Activated T-helper 1 cell treated with anti-CD3 and anti-CD28 coated beads, Interleukin-12 subunit alpha, Interleukin-12 subunit beta, Interleukin-2, Interleukin-4 antibody, amounts not matched to agents 30 ng/mL and 10 ng/mL and 1 ng/mL, durations not matched to agents 14 hours and 24 hours and 36 hours (primary cell): ENCODE measurements at regions not wholly inside any gene's neighbourhood (a gene's known extent, or its start where the extent isn't known, plus 50 kb on each side); places are given as distances from the start of the nearest gene placed in this dataset.

ENCODE experiments used
- DNase-seq: peaks from one replicate; pipeline ENCODE4 v3.0.0; 2021; ENCODE audit warnings: low spot score
- H3K27ac Mint-ChIP-seq: one replicate; pipeline ENCODE4 v1.8.0; 2021; ENCODE audit warnings: mild to moderate bottlenecking, mixed read lengths
- H3K27me3 Mint-ChIP-seq: one replicate; pipeline ENCODE4 v1.8.0; 2022; ENCODE audit warnings: mild to moderate bottlenecking, moderate library complexity, mixed read lengths; ENCODE audit not compliant: insufficient read depth
- H3K36me3 Mint-ChIP-seq: one replicate; pipeline ENCODE4 v1.8.0; 2021; ENCODE audit warnings: low read depth, mixed read lengths
- H3K4me1 Mint-ChIP-seq: one replicate; pipeline ENCODE4 v1.8.0; 2021; ENCODE audit warnings: low read depth, mixed read lengths
- H3K4me3 Mint-ChIP-seq: one replicate; pipeline ENCODE4 v1.8.0; 2021; ENCODE audit warnings: mild to moderate bottlenecking, moderate library complexity, mixed read lengths
- H3K9me3 Mint-ChIP-seq: one replicate; pipeline ENCODE4 v1.8.0; 2021; ENCODE audit warnings: mixed read lengths
- intact Hi-C: fragments of 100-400 bp; cut with micrococcal nuclease; formaldehyde crosslinking; loops from one replicate; pipeline ENCODE4 v1.15.1; 2024

DNA sequence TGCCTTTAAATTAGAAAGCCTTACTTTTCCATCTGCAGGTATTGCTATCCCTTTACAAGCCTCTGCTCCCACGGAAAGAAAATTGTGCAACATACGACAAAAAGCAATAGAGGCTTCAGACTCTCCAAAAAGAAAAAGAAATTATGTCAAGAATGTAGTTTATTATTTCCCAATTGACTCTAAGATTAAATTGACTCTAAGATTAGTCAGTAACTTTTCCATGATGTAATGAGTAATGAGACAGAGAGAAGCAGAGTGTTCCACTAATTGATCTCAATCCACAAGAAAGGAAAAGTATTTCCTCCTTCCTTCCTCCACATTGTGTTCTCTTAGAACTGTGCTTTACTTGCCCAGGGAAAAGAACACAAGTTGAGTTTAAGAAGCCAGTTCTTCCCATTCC lies 345.7 kb upstream of the HS3ST1 start:
- Mint-ChIP-seq H3K27me3 (no peaks in the 10 kb centered on the region), H3K27ac (no peak overlapping the region), H3K9me3 (no peaks in the 10 kb centered on the region), H3K4me1 (no peaks in the 10 kb centered on the region), H3K36me3 (no peaks in the 10 kb centered on the region), H3K4me3 (no peak overlapping the region)
- DNase-seq = no peak
- intact Hi-C loops = no loop called here

DNA sequence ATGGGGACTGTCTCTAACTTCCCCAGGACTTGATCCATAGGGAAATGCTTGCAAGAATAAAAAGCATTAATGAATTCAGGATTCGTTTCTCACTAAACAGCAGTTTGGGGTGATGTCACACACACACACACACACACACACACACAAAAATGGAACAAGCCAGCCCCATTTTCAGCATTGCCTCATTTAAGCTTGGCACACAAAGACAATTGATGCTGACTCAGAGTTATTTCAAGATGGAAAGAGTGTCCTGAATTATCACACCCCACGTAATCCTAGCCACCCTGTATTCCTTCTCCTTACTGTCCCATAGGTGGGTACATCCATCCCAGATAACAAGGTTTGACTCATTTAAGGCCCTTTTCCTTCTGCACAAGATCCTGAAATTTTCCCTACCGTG lies 345.1 kb upstream of the HS3ST1 start:
- Mint-ChIP-seq H3K9me3 (no peaks in the 10 kb centered on the region), H3K27me3 (no peaks in the 10 kb centered on the region), H3K36me3 (no peaks in the 10 kb centered on the region), H3K27ac (no peak overlapping the region), H3K4me3 (no peak overlapping the region), H3K4me1 (no peaks in the 10 kb centered on the region)
- DNase-seq = no peak
- intact Hi-C loops = no loop called here

DNA sequence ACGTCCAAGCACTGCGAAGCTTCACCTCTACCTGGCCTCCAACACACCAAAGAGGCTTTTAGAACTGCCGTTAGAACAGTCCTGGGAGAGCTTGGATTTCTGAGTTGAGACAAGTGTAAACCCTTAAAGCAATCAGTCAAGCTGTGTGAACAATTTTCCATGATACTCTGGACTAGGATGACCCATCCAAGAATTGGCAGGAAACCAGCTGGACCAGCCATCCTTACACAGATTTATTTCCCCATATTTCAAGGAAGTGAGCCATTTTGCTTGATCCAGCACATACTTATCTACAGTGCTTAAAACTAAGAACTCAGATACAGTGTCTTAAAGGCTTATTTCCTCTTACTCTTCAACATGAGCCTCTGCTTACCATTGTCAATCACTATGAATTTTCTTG lies 340.7 kb upstream of the HS3ST1 start:
- Mint-ChIP-seq H3K4me3 (no peak overlapping the region), H3K27me3 (no peaks in the 10 kb centered on the region), H3K27ac (no peak overlapping the region), H3K9me3 (no peaks in the 10 kb centered on the region), H3K36me3 (no peaks in the 10 kb centered on the region), H3K4me1 (no peaks in the 10 kb centered on the region)
- intact Hi-C loops = no loop called here
- no peak for DNase-seq

DNA sequence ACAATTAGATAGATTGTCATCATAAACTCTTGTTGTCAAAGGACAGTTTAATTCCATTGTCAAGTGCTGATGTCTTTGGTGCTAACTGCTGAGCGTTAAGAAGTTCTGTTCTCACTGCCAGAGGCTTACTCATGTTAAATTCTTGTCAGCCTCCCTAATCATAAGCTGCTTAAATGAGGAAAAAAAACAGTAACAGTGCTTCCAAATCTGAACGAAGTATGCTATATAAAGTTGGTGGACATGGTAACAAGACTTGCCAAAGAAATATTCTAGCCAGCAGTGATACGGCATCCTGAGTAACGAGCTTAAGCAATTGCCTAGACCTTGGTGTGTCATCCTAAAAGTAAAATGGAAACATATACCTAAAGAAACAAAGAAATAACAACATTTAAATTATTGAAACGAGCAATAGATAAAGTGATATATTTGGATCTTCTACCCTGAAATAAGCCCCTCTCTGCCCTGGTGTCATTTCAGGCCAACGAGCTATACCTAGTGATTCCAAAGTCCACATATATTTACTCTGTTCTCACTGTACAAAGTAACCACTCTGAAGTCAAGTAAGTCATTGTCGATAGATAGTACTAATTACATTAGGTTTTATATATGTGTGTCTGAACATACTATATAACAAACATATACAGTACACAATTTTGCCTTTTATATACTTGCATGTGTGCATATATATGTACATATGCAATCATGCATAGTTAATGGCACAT lies 339.7 kb upstream of the HS3ST1 start:
- no peak overlapping the region for H3K4me3 Mint-ChIP-seq
- DNase-seq = no peak
- intact Hi-C loops = no loop called here
- H3K9me3 Mint-ChIP-seq = no peaks in the 10 kb centered on the region
- no peaks in the 10 kb centered on the region for H3K27me3 Mint-ChIP-seq
- H3K4me1 Mint-ChIP-seq = no peaks in the 10 kb centered on the region
- H3K27ac Mint-ChIP-seq = no peak overlapping the region
- H3K36me3 Mint-ChIP-seq = no peaks in the 10 kb centered on the region

DNA sequence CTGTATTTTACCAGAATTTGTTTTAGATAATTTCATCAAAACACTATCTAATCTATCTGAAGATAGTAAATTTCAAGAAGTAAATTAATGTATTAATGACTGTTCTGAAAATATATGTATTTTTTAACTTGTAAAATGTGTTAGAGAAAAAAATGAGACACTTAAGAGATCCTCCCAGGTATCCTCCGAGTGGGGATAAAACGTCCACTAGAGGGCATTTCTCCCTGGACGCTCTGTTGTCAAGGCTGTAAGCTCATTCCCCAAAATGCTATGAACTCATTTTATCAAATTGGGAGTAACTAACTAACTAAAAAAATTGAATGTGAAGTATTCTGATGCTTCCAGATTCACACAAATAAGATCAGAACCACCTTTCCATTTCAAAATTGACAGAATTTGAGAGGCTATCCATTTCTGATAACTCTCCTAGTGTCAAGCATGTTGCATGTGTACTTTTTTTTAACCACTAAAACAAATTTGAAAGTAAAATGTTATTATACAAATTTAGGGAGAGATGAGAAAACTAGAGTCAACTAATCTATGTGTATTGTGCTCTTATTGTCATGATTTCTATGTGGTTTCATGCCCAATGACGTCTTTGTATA lies 337.3 kb upstream of the HS3ST1 start:
- no peaks in the 10 kb centered on the region for H3K9me3 Mint-ChIP-seq
- H3K27me3 Mint-ChIP-seq = no peaks in the 10 kb centered on the region
- no peak overlapping the region for H3K27ac Mint-ChIP-seq
- H3K4me1 Mint-ChIP-seq = no peaks in the 10 kb centered on the region
- H3K4me3 Mint-ChIP-seq = no peak overlapping the region
- no peak for DNase-seq
- H3K36me3 Mint-ChIP-seq = no peaks in the 10 kb centered on the region
- intact Hi-C loops = no loop called here

DNA sequence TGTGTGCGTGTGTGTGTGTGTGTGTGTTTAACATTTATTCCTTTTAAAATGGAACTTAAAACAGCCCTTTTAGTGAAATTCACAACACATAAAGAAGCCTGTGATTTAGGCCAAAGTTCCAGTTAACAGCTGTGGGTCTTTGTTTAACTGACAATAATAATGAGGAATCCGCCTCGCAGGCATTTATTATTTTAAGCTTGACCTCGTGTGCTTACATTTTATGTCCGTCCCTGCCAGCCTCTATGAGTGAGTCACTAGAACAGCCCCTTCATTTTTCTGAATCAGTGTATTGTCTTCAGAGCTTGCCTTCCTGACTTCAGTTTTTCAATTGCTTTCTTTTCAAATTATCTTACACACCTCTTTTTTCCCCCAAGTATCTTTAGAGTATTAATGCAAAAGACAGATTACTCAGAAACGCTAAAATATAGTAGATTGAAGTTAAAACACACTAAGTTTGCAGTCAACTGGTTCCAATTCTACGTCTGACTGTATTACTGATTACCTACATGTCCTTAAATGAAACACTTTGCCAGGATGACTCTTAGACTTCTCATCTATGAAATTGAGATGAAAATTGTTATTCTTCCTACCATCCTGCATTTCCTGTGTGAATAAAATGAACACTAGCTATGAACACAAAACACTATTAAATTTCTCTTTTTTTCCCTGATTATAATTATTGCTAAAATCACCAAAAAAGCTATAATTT lies 319.6 kb upstream of the HS3ST1 start:
- intact Hi-C loops = no loop called here
- no peak overlapping the region for H3K4me3 Mint-ChIP-seq
- H3K9me3 Mint-ChIP-seq = no peaks in the 10 kb centered on the region
- no peak overlapping the region for H3K27ac Mint-ChIP-seq
- H3K27me3 Mint-ChIP-seq = no peaks in the 10 kb centered on the region
- H3K4me1 Mint-ChIP-seq = no peaks in the 10 kb centered on the region
- no peak for DNase-seq
- H3K36me3 Mint-ChIP-seq = no peaks in the 10 kb centered on the region

DNA sequence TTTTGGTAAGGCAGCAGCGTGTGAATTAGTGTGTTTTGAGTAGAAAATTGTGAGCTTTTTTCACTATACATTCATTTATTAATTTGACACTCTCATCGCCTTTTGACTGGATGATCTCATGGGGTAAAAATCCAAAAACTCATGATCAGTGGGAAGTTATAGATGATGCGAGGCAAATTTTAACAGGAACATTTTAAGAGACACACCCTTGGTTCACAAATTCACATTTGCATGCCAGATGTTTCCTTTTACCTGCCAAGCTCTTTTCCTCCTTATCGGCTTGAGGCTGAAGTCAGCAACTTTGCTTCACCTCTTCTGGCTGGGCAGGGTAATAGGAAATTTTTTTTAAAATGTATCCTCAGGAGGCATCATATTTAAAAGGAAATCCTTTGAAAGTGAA lies 318.0 kb upstream of the HS3ST1 start:
- intact Hi-C loops = no loop called here
- no peak overlapping the region for H3K27ac Mint-ChIP-seq
- H3K9me3 Mint-ChIP-seq = no peaks in the 10 kb centered on the region
- H3K36me3 Mint-ChIP-seq = no peaks in the 10 kb centered on the region
- no peaks in the 10 kb centered on the region for H3K4me1 Mint-ChIP-seq
- no peak overlapping the region for H3K4me3 Mint-ChIP-seq
- DNase-seq = no peak
- H3K27me3 Mint-ChIP-seq = no peaks in the 10 kb centered on the region

DNA sequence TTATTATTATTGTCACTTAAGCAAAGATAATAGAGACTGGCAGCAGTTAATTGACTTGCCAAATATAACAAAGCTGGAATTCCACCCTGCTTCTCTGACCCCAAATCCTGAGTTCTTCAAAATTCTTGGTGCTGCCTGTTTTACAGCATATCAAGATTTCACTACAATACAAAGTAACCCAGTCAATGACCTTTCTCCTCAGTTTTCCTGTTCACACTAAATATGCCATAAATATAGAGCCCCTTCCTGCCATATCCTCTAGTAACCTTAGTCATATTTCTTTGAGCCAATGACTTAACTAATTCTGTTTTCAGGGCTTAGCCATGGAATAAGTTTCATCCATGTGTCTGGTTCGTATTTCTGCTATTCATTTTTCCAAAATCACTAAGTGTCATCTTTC lies 315.3 kb upstream of the HS3ST1 start:
- Mint-ChIP-seq H3K4me3 (no peak overlapping the region), H3K9me3 (no peaks in the 10 kb centered on the region), H3K27ac (no peak overlapping the region), H3K36me3 (no peaks in the 10 kb centered on the region), H3K4me1 (no peaks in the 10 kb centered on the region), H3K27me3 (no peaks in the 10 kb centered on the region)
- DNase-seq = no peak
- intact Hi-C loops = no loop called here

DNA sequence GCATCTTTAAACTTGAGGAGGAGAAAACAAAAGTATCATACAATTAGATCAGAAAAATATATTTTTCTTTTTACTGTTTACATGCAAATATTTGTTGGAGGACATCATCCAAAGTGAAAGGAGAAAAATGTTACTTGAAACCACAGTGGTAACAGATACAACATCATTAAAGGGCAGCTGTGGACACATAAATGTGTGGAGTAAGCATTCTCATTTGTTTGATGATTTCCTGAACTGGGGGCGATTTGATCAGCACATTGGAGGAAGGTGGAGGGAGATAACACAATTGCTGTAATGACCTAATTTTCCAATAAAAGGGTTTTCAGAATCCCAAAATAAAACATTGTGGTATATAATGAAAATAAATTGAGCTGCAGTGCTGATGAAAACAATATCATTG lies 314.5 kb upstream of the HS3ST1 start:
- no peaks in the 10 kb centered on the region for H3K27me3 Mint-ChIP-seq
- H3K4me1 Mint-ChIP-seq = no peaks in the 10 kb centered on the region
- no peak for DNase-seq
- H3K27ac Mint-ChIP-seq = no peak overlapping the region
- H3K4me3 Mint-ChIP-seq = no peak overlapping the region
- intact Hi-C loops = no loop called here
- no peaks in the 10 kb centered on the region for H3K36me3 Mint-ChIP-seq
- no peaks in the 10 kb centered on the region for H3K9me3 Mint-ChIP-seq

DNA sequence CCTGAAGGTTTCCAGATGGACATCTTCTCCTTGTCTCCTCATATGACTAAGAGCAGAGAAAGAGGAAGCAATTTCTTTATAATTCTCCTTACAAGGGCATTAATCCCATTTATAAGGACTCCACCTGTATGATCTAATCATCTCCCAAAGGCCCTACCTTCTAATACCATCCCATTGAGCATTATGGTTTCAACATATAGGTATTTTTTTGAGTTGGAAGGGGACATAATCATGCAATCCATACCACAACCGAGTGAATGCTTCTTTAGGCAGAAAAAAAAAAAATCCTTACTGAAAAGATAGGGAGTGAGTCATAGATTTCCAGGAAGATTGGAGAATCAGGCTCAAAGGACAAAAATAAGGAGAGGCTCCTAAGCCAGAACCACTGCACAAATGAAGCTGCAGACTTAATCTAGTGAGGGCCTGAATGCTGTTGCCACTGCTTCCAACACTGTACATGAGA lies 312.5 kb upstream of the HS3ST1 start:
- no peaks in the 10 kb centered on the region for H3K27me3 Mint-ChIP-seq
- no peak overlapping the region for H3K27ac Mint-ChIP-seq
- H3K4me1 Mint-ChIP-seq = no peaks in the 10 kb centered on the region
- intact Hi-C loops = no loop called here
- no peak overlapping the region for H3K4me3 Mint-ChIP-seq
- DNase-seq = no peak
- no peaks in the 10 kb centered on the region for H3K36me3 Mint-ChIP-seq
- no peaks in the 10 kb centered on the region for H3K9me3 Mint-ChIP-seq

DNA sequence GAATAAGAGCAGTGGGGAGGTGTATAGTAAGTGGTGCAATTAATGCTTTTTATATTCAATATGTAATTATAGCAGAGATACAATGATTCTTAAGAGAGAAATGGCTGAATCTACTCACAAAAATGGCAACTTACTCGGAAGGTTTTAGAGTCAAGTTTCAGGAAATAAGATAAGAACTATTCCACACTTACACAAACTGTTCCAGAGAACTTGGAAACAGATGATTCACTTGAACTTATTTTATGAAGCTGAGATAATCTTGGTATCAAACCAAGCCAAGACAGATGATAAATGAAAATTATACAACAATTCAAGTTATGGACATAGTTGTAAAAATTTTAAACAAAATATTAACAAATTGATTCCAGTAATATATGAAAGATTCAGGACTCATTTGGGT lies 311.3 kb upstream of the HS3ST1 start:
- intact Hi-C loops = no loop called here
- Mint-ChIP-seq H3K27me3 (no peaks in the 10 kb centered on the region), H3K36me3 (no peaks in the 10 kb centered on the region), H3K27ac (no peak overlapping the region), H3K4me3 (no peak overlapping the region), H3K4me1 (no peaks in the 10 kb centered on the region), H3K9me3 (no peaks in the 10 kb centered on the region)
- no peak for DNase-seq

DNA sequence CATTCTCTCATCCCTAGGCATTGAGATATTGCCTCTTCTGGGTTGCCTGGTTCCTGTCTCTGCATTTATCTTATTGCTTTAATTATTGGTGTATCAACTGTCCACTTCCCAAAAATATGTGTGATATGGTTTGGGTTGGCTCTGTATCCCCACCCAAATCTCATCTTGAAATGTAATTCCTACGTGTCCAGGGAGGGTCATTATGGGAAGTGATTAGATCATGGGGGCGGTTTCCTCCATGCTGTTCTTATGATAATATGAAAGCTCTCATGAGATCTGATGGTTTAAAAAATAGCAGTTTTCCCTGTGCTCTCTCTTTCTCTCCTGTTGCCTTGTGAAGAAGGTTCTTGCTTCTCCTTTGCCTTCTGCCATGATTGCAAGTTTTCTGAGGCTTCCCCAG lies 308.3 kb upstream of the HS3ST1 start:
- Mint-ChIP-seq H3K36me3 (no peaks in the 10 kb centered on the region), H3K4me1 (no peaks in the 10 kb centered on the region), H3K27me3 (no peaks in the 10 kb centered on the region), H3K27ac (no peak overlapping the region), H3K4me3 (no peak overlapping the region), H3K9me3 (no peaks in the 10 kb centered on the region)
- intact Hi-C loops = no loop called here
- no peak for DNase-seq

DNA sequence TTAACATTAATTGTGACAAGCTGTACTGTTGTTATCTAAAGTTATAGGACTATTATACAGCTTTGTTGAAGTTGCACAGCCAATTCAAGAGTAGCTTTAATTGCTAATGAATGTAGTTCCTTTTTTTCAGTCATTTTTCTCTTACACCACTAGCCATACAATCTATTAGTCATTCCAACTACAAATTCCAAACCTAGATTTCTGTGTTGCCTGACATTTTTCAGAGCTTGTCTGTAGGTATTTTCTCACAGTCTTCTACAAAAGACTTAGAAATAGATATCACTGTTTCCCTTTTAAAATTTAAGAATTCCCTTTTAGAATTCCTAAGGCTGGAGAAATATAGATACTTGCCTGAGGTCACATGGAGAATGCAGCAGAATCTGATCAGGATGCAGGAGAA lies 307.0 kb upstream of the HS3ST1 start:
- Mint-ChIP-seq H3K4me3 (no peak overlapping the region), H3K9me3 (no peaks in the 10 kb centered on the region), H3K36me3 (no peaks in the 10 kb centered on the region), H3K27me3 (no peaks in the 10 kb centered on the region), H3K4me1 (no peaks in the 10 kb centered on the region), H3K27ac (no peak overlapping the region)
- intact Hi-C loops = no loop called here
- no peak for DNase-seq
